ENCODE measurements at regions not wholly inside any gene's neighbourhood (a gene's known extent, or its start where the extent isn't known, plus 50 kb on each side); places are given as distances from the start of the nearest gene placed in this dataset.

DNA sequence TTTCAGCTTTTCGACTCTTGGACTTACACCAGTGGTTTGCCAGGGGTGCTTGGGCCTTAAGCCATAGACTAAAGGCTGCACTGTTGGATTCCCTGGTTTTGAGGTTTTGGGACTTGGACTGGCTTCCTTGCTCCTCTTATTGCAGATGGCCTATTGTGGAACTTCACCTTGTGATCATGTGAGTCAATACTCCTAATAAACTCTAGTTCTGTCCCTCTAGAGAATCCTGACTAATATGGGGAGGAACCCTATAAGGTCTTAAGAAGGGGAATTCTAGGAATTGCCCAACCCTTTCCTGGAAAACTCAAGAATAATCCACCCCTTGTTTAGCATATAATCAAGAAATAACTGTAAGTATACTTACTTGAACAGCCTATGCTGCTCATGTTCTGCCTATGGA lies 491.8 kb downstream of the TMEM135 start:
- Histone ChIP-seq H3K9me3 (ENCODE audit: insufficient read depth, low read length) (no peaks in the 10 kb centered on the region), H2AFZ (ENCODE audit: low read depth, low read length) (no peak overlapping the region), H3K4me3 (ENCODE audit: low read length) (no peak overlapping the region), H3K79me2 (ENCODE audit: low read length) (no peaks in the 10 kb centered on the region), H3K4me1 (ENCODE audit: low read length) (no peaks in the 10 kb centered on the region), H4K20me1 (ENCODE audit: insufficient read depth, low read length) (no peaks in the 10 kb centered on the region), H3K36me3 (replicated peaks; ENCODE audit: low read depth, low read length) (no peaks in the 10 kb centered on the region), H3K4me2 (ENCODE audit: low read length) (no peak overlapping the region), H3K27me3 (ENCODE audit: low read depth, low read length) (no peaks in the 10 kb centered on the region), H3K27ac (ENCODE audit: low read length) (no peak overlapping the region), H3K9ac (ENCODE audit: low read length) (no peak overlapping the region)
- TF ChIP-seq CTCF (IDR thresholded peaks at IDR 0.05; ENCODE audit: low read depth, low read length) (no peak), EZH2phosphoT487 (IDR thresholded peaks at IDR 0.05; ENCODE audit: low read depth) (no peak)

GRCh38 chr11:87528752-87529151 lies 491.0 kb downstream of the TMEM135 start:
- Histone ChIP-seq H3K9ac (ENCODE audit: low read length) (no peak overlapping the region), H3K27me3 (ENCODE audit: low read depth, low read length) (no peaks in the 10 kb centered on the region), H3K4me2 (ENCODE audit: low read length) (no peak overlapping the region), H3K4me3 (ENCODE audit: low read length) (no peak overlapping the region), H3K9me3 (ENCODE audit: insufficient read depth, low read length) (peaks cover 6% of the 10 kb centered on the region; the same call in 1 of the 2 replicates), H3K79me2 (ENCODE audit: low read length) (no peaks in the 10 kb centered on the region), H3K4me1 (ENCODE audit: low read length) (no peaks in the 10 kb centered on the region), H4K20me1 (ENCODE audit: insufficient read depth, low read length) (no peaks in the 10 kb centered on the region), H2AFZ (ENCODE audit: low read depth, low read length) (no peak overlapping the region), H3K27ac (ENCODE audit: low read length) (no peak overlapping the region), H3K36me3 (replicated peaks; ENCODE audit: low read depth, low read length) (peaks cover 5% of the 10 kb centered on the region)
- no peak for TF ChIP-seq EZH2phosphoT487 (IDR thresholded peaks at IDR 0.05; ENCODE audit: low read depth)
- no peak for TF ChIP-seq CTCF (IDR thresholded peaks at IDR 0.05; ENCODE audit: low read depth, low read length)

- H3K9me3 ChIP-seq (ENCODE audit: insufficient read depth, low read length): peaks cover 8% of the 10 kb centered on the region; the same call in 1 of the 2 replicates
- no peak overlapping the region for H3K4me3 ChIP-seq (ENCODE audit: low read length)
- no peaks in the 10 kb centered on the region for H3K4me1 ChIP-seq (ENCODE audit: low read length)
- peaks cover 5% of the 10 kb centered on the region for H3K36me3 ChIP-seq (replicated peaks; ENCODE audit: low read depth, low read length)
- no peak overlapping the region for H2AFZ ChIP-seq (ENCODE audit: low read depth, low read length)
- H3K27ac ChIP-seq (ENCODE audit: low read length): no peak overlapping the region
- H3K4me2 ChIP-seq (ENCODE audit: low read length): no peak overlapping the region
- H4K20me1 ChIP-seq (ENCODE audit: insufficient read depth, low read length): no peaks in the 10 kb centered on the region
- H3K9ac ChIP-seq (ENCODE audit: low read length): no peak overlapping the region
- no peaks in the 10 kb centered on the region for H3K79me2 ChIP-seq (ENCODE audit: low read length)
- TF ChIP-seq CTCF (IDR thresholded peaks at IDR 0.05; ENCODE audit: low read depth, low read length): no peak
- no peak for TF ChIP-seq EZH2phosphoT487 (IDR thresholded peaks at IDR 0.05; ENCODE audit: low read depth)
- no peaks in the 10 kb centered on the region for H3K27me3 ChIP-seq (ENCODE audit: low read depth, low read length)
These were observed 485.5 kb downstream of the TMEM135 start for GRCh38 chr11:87523276-87523675.

DNA sequence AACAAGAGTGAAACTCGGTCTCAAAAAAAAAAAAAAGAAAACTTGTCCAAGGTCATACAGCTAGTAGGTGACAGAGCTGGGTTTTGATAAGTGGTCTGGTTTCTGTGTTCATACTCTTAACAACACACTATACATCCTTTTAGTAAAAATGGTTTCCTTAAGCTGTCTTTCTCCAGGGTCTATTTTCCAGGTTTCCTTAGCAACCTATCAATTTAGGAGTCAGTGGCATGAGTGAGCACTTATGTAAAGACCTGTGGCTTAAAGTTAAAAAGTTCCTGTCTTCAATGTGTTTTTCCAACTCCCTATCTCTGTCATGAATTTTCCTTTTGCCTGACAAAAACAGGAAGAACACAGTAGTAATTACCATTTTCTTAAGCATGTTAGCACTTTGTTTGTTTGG lies 480.5 kb downstream of the TMEM135 start:
- TF ChIP-seq EZH2phosphoT487 (IDR thresholded peaks at IDR 0.05; ENCODE audit: low read depth): no peak
- no peak for TF ChIP-seq CTCF (IDR thresholded peaks at IDR 0.05; ENCODE audit: low read depth, low read length)
- no peaks in the 10 kb centered on the region for H3K4me1 ChIP-seq (ENCODE audit: low read length)
- H4K20me1 ChIP-seq (ENCODE audit: insufficient read depth, low read length): no peaks in the 10 kb centered on the region
- H3K79me2 ChIP-seq (ENCODE audit: low read length): no peaks in the 10 kb centered on the region
- H3K9ac ChIP-seq (ENCODE audit: low read length): no peak overlapping the region
- no peaks in the 10 kb centered on the region for H3K36me3 ChIP-seq (replicated peaks; ENCODE audit: low read depth, low read length)
- no peak overlapping the region for H3K27ac ChIP-seq (ENCODE audit: low read length)
- H3K27me3 ChIP-seq (ENCODE audit: low read depth, low read length): no peaks in the 10 kb centered on the region
- no peak overlapping the region for H2AFZ ChIP-seq (ENCODE audit: low read depth, low read length)
- H3K4me2 ChIP-seq (ENCODE audit: low read length): no peak overlapping the region
- no peak overlapping the region for H3K4me3 ChIP-seq (ENCODE audit: low read length)
- no peaks in the 10 kb centered on the region for H3K9me3 ChIP-seq (ENCODE audit: insufficient read depth, low read length)
